Bronchial epithelial cell (primary cell): ENCODE measurements at regions not wholly inside any gene's neighbourhood (a gene's known extent, or its start where the extent isn't known, plus 50 kb on each side); places are given as distances from the start of the nearest gene placed in this dataset.

Experiments used
- DNase-seq: peaks from one replicate; pipeline ENCODE4 v3.0.0-alpha.2; 2010; ENCODE audit warnings: low read depth
- FAIRE-seq: peaks from 2 replicates; lab custom pipeline; 2011; peaks lifted over from hg19 to GRCh38; lab: Jason Lieb, UNC
- H3K27me3 ChIP-seq: 2 replicates; pipeline ENCODE4 v1.5.1; 2011; ENCODE audit warnings: low read length; ENCODE audit not compliant: control insufficient read depth, insufficient read depth
- H3K36me3 ChIP-seq: 2 replicates; pipeline ENCODE4 v1.5.1; 2011; ENCODE audit warnings: low read length; ENCODE audit not compliant: control insufficient read depth, insufficient read depth
- H3K4me3 ChIP-seq: 2 replicates; pipeline ENCODE4 v1.5.1; 2011; ENCODE audit warnings: mild to moderate bottlenecking, low read depth, low read length, control low read depth
- CTCF ChIP-seq: IDR thresholded peaks from 2 replicates; pipeline ENCODE4 v1.5.1; 2011; ENCODE audit warnings: mild to moderate bottlenecking, moderate library complexity, low read length, control low read depth, inconsistent platforms; ENCODE audit not compliant: insufficient read depth, severe bottlenecking

GRCh38 chr15:47846128-47846868 lies 129.0 kb downstream of the SEMA6D start:
- DNase-seq (no peak), FAIRE-seq (no peak)
- Histone ChIP-seq H3K27me3 (no peaks in the 10 kb centered on the region), H3K4me3 (no peak overlapping the region), H3K36me3 (no peaks in the 10 kb centered on the region)
- no peak for TF ChIP-seq CTCF

DNA sequence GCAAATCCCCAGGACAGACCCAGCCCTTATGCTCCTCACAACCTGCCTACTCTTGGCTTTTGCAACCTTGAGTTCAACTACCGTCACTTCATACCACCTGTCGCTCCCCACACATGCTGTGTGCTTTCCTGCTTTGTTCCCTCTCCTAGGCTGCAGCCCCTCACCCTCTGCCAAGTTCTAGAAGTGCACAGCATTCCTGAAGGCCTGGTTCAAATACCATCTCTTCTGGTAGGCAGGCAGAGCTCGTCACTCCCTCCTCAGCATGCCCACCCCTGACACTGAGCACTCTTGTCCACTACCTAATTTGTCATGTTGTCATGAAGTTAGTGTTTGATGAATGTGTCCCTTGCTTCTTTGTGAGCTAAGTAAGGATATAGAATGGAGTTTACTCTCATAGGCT lies 129.6 kb downstream of the SEMA6D start:
- H3K36me3 ChIP-seq = no peaks in the 10 kb centered on the region
- DNase-seq (no peak), FAIRE-seq (no peak)
- TF ChIP-seq CTCF = no peak
- no peaks in the 10 kb centered on the region for H3K27me3 ChIP-seq
- H3K4me3 ChIP-seq = no peak overlapping the region

- no peak for DNase-seq
- TF ChIP-seq CTCF = no peak
- no peaks in the 10 kb centered on the region for H3K27me3 ChIP-seq
Observed at GRCh38 chr15:47856071-47856470, 138.8 kb downstream of the SEMA6D start.

GRCh38 chr15:47857014-47857775 lies 139.9 kb downstream of the SEMA6D start:
- DNase-seq (no peak), FAIRE-seq (no peak)
- TF ChIP-seq CTCF = no peak
- H3K27me3 ChIP-seq = no peaks in the 10 kb centered on the region
- no peak overlapping the region for H3K4me3 ChIP-seq
- no peaks in the 10 kb centered on the region for H3K36me3 ChIP-seq

More at GRCh38 chr15:47856071-47856470, 138.8 kb downstream of the SEMA6D start:
- Histone ChIP-seq H3K4me3 (no peak overlapping the region), H3K36me3 (no peaks in the 10 kb centered on the region)
- no peak for FAIRE-seq

GRCh38 chr15:47857776-47858167 lies 140.5 kb downstream of the SEMA6D start:
- FAIRE-seq (no peak), DNase-seq (no peak)
- Histone ChIP-seq H3K36me3 (no peaks in the 10 kb centered on the region), H3K4me3 (no peak overlapping the region), H3K27me3 (no peaks in the 10 kb centered on the region)
- TF ChIP-seq CTCF = no peak
